T-helper 22 cell (primary cell): ENCODE measurements at regions not wholly inside any gene's neighbourhood (a gene's known extent, or its start where the extent isn't known, plus 50 kb on each side); places are given as distances from the start of the nearest gene placed in this dataset.
"Not testable (repeated sequence)": the region's sequence is repeated elsewhere in the genome, so short reads cannot be mapped to it uniquely, and the experiment has no call there.

Experiments
- DNase-seq: peaks from one replicate; pipeline ENCODE4 v3.0.0-alpha.2; 2020; ENCODE audit warnings: low read depth

DNA sequence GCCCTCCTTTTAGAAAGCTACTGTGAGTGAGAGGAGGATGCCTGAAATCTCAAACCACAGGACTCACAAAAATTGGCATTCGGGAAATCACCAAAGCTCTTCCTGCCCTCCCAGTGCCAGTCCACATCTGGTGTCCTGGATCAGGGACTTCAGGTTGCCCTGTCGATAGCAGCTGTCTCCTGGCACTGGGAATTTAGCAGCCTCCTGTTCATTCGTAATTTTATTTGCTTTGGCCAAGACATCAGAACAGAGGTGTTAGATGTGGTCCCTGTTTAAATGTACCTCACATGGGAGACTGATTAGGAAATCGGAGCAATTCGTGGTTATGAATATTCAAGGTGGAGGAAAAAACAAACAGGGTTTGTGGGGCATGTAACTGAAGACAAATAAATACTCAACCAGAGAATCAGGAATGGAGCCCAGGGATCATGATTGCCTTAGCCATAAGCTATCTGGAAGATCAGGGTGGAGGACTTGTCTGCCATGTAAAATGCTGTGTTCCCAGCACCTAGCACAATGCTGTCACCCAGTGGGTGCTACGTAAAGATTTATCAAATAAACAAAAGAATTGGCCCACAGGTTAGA lies 265.2 kb upstream of the PROK2 start:
- no peak for DNase-seq

DNA sequence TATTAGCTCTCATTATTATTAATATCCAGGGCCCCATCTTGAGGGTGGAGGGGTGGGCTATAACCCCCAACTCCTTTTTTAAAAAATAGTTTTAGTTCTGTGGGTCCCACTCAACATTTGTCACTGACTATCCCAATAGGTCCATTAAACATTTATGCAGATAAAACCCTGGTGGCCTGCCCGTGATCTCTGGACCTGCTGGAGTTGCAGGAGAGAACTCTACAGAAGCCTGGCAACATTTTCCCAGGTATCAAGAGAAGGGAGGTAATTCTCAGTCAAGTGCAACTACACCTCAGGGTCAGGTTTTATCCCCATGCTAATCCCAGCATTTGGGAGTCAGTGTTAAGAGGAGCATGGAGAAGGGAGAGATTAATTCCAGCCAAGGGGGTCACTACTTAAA lies 264.4 kb upstream of the PROK2 start:
- DNase-seq = no peak

DNA sequence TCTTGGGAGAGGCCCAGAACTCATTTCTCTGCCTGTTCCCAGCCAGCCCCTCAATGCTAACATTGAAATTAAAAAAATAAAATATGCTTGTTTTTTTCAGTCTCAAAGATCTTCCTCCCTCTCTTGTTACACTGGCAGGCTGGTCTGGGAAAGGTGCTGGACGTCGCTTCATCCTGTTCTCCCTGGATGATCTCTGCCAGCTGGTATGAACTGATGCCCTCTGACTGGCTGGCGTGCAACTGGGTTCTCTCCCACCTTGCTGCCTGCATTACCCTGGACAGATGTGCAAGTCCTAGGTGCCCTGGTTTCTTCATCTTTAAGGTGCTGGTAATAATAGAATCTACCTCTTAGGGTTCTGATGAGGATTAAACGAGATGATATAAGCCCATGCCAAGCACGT lies 263.9 kb upstream of the PROK2 start:
- DNase-seq = no peak

DNA sequence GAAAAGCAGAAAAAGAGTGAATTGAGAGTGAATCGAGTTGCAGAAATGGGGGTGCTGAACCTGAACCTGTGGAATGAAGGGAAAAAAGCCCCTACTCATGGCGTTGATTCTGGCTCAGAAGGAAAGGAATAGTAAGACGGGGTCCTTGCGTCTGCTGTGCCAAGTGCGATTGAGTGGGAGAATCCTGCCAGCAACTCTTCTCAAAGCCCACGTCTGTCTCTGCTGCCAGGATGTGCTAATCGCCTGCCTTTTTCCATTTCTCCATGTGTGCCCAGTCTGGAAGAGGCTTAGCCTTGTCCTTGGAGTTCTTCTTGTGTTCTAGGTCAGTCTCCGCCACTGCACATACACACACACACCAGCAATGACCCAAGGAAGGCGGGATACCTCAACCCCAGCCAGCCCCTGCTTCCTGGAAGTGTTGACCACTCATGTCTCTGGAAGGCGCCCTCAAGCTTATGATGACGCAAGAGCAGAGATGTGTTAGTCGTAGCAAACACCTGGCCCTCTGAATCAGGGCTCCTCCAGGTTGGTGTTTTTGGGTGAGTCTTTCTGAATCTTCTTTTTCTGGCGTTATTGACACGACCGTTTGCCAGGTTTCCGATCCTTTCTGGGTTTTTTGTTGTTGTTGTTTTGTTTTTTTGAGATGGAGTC lies 262.4 kb upstream of the PROK2 start:
- no peak for DNase-seq

DNA sequence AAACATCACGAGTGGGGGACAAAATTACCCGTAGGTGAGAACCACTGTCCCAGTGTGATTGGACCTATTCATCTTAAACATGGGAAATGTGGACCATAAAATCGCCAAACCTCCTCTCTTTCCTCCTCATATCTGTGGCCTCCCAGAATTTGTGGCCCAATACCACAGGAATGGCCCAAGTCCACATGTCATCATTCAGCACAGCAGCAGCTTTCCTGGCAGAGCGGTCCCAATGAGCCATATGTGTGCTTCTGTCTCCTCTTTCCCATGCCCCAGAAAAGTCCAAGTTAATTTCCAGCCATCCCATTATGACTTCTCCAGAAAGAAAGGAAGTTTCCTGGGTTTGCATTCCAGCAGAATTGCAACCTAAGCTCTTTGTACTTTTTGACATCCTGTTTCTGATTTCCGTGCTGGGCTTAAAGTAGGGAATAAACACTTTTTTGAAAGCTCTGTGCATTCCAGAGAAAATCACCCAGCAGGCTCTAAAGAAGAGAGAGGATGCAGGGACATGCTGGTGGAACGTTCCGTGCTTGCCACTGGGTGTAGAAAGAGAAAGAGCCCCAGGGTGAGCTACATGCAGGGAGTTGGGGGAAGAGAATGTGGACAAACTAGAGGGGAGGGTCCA lies 259.4 kb upstream of the PROK2 start:
- no peak for DNase-seq

DNA sequence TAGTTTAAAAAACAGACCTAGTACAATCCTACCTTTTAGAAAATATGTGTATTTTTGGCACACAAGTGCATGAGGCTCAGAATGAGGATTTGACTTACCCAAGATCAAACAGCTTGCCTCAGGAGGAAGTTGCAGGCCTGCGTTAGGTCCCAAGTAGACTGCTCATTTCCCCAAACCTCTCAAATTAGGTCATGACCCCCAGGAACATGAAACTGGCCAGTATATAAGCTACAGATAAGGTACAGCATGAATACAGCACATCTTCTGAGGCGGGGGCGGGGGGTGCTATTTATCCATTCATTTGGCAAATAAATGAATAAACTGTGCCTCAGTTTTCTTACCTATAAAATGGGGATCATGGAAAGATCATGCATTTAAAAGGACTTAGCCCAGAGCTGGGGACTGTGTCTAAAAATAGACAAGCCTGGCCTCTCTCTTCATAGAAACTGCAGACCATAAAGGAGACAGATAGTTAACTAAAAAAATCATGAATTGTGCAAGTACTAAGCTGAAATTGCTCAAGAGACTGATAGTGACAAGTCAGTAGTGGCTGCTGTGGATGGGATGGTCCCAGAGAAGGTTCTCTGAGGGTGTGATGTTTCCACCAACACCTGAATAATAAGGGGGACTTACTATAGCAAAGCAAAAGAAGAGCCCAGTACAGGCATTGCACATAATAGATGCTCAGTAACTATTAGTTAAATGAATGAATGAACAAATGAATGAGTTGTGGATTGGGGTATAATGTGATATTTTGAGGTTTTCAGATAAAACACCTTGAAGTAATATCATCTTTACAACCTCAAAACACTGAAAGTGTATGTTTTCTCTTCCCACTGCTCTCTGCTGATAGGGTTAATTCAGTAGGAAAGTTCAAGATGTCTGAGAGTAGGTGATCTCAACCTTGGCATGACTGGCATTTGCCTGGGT lies 258.5 kb upstream of the PROK2 start:
- DNase-seq = no peak

DNA sequence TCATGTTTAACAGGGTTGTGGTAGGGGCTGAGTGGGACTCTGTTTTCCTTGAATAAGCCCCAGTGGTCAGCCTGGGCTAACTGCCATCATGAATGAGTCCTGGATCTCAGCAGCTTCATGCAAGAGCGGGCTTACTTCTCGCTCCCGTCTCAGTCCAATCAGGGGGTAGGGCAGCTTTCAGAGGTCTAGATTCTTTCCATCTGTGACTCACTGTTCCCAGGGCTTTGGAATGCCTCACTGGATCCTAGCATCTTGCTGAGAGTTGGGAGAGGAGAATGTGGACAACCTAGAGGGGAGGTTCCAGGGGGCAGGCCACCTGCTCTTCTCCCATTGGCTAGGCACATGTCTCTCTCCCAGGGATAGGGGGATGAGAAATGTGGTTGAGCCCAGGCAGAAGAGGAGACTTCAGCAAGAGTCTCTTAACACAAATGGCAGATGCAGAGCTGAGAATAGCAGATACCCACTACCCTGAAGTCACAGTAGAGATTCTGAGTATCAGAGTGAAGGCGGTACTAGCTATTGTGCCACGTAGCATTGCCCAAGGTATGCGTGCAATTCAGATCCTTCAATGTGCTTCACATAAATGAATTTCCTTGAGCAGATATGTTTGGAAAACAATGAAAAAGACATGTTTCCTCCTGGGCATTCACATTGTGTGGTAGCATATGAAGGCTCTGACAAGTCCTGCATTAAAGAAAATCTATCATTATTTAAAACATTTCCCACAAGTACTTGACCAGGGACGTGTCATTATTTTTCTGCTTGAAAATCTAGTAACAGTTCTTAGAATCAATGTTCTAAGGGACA lies 257.7 kb upstream of the PROK2 start:
- no peak for DNase-seq

DNA sequence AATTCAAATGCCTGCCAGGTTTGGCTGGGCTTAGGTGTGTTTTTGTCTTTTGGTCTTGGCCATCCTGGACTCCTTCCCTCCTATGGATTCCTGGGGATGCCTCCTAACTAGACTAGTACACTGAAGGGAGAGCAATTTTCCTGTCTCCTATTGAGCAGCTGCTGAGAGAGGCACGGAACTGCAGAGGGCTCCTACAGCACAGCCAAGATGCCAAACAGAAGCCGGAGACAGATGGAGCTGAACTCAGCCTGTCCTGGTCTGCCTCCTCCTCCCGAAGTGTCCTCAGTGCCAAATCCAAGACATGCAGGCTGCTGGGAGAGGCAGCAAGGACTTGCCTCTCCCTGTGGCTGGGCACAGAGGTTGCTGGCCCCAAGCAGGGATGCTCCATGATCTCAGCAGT lies 256.6 kb upstream of the PROK2 start:
- no peak for DNase-seq

DNA sequence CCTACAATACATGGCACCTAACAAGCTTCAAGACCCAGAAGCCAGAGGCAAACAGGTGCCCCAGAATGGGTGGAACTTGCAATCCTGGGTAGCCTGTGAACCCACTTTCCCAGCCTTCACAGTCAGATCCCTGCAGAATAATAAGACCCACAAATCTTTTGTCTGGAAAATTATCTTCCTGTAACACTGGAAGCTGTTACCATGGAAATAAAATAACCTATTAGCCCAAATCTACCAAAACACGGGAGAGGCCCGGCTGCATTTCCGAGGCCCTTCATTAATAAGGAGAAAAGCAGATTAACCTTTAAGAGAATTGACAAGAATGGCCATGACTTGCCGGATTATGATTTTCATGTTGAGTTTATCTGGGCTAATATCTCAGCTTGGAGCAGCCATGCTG lies 256.1 kb upstream of the PROK2 start:
- no peak for DNase-seq

DNA sequence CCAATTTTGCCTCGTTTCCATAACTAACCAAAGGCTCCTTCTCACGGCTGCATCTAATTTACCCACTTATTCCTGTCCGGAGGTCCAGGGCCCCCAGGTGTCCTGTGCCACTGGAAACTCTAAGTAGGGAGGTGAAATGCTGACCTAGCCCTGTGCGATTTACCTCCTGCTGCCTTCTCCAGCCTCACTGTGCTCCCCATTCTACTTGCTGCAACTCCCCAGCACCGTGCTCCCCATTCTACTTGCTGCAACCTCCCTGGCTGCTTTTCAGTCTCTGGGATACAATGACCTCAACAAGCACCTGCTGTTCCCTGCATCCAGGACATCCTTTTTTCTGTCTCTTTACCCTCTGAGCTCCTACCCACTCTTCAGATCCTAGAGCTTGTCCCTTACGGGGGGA lies 254.7 kb upstream of the PROK2 start:
- DNase-seq = no peak

DNA sequence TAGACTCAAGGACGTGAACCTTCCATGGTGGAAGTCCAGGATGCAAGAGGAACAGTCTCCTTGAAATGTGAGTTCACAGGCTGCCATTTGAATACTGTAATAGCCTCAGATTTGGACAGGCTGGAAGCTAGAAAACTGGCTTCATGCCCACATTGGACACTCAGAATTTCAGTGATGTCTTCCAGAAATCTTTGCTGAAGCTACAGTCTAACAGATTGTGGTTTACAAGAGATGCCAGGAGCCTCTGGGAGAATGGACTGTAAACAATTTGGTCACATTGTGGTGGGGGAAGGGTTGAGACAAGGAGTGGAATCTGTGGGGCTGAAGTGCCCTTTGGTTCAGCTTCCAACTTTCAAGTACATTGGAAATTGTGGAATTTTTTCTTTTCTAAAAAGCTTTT lies 252.0 kb upstream of the PROK2 start:
- no peak for DNase-seq

DNA sequence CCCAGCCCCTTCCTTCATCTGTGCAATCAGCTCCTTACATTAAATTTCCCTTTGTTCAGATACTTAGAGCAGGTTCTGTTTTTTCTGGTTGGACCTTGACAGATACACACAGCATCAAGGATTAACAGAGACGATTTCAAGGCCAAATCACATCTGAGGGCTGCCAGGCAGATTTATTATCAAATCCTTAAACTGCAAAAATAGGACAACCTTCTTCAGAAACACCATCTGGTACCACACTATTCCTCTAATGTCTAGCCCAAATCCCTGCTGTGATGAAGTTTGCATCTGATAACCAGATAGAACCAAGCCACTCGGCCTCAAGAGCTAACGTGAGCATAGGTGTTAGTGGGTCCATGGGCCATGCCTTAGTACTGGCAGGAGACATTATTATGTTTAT lies 250.7 kb upstream of the PROK2 start:
- no peak for DNase-seq

DNA sequence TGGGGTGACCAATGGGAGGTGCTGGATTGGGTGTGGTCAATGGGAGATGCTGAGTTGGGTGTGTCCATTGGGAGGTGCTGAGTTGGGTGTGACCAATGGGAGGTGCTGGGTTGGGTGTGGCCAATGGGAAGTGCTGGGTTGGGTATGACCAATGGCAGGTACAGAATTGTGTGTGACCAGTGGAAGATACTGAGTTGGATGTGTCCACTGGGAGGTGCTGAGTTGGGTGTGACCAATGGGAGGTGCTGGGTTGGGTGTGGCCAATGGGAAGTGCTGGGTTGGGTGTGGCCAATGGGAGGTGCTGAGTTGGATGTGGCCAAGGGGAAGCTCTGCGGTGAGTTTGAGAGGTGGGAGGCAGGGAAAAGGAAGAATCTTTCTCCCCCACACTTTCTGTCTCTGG lies 250.0 kb upstream of the PROK2 start:
- no peak for DNase-seq

DNA sequence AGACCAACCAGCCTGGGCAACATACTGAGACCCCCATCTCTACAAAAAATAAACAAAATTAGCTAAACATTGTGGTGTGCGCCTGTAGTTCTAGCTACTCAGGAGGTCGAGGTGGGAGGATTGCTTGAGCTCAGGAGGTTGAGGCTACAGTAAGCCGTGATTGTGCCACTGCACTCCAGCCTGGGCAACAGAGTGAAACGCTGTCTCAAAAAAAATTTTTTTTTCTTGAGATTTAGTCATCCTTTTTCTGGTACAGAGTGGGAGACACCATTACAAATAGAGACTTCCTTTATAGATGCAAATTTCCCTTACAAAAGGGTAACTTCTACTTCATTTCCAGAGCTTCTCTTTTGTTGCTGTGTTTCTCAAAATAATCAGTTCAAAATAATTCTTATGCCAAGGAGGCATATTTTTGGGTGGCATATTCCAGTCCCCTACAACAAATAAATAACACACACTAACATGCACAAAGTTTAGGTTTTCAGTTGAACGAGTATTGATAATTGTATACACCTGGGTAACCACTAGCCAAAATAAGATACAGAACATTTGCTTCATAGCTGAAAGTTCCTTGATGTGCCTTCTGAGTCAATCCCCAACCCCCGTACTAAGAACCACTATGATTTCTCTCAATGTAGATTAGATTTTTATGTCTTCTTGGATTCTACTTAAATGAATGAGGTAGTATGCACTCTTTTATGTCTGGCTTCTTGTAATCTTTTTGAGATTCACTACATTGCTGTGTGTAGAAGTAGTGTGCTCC lies 248.9 kb upstream of the PROK2 start:
- DNase-seq = no peak

DNA sequence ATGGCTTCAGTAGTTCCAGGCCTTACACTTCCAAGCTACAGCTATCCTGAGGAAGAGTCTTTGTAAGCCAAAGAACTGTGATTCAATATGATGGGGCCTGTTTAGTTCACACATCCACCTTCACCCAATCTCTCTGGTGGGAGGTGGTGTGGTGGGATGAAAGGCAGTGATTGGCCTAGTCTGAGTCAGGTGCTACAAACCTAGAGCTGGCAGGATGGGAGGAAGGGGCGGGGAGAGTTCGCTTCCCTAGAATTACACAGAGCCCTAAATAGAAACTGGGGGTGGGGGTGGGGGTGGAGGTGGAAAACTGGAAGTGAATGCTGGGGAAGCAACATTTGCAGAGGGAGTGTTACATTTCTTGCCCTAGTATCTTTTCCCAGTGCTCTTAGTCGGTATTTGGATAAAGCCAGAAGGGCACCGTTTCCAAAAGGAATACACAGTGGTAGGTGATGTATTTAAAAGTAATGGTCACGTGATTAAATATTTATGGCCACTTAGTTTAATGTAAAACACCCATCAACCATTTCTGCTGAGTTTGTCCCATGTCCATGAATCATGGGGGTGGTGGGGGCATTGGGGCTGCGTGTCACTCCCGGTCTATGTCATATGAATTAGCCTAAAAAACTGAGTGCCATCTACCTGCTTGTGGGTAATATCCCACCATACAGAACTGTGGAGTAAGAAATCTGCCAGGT lies 247.6 kb upstream of the PROK2 start:
- no peak for DNase-seq

DNA sequence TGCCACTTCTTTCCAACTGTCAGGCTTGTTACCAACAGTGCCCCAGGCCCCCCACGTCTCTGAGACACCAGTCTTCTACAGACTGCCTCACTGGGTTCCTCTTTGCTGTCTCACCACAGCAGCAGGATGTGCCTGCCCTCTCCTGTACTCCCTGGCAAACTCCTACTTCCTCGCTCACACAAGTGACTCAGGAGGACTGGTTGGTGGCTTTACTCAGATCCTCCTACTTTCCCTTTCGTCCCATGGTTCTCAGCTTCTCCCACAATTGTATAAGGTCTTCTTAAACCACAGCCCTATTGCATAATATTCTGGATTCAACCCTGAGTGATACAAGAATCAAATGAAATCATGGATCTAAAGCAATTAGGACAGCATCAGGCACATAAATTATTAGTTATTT lies 246.6 kb upstream of the PROK2 start:
- no peak for DNase-seq

DNA sequence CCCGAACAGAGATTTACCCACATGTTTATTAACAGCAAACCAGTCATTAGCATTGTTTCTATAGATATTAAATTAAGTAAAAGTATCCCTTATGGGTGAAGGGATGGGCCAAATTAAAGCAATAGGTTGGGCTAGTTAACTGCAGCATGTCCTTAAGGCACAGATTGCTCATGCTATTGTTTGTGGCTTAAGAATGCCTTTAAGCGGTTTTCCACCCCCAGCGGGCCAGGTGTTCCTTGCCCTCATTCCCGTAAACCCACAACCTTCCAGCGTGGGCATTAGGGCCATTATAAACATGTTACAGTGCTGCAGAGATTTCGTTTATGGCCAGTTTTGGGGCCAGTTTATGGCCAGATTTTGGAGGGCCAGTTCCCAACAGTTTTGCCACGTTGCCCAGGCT lies 245.3 kb upstream of the PROK2 start:
- not testable (repeated sequence) for DNase-seq

DNA sequence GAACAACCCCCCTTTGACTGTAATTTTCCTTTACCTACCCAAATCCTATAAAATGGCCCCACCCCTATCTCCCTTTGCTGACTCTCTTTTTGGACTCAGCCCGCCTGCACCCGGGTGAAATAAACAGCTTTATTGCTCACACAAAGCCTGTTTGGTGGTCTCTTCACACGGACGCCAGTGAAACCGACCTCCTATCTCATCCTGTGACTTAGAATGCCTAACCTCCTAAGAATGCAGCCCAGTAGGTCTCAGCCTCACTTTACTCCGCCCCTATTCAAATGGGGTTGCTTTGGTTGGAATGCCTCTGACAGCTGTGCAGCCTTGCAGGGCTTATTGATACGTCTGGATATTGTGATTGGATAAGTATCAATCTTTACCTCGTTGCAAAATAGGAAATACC lies 243.8 kb upstream of the PROK2 start:
- DNase-seq = not testable (repeated sequence)

DNA sequence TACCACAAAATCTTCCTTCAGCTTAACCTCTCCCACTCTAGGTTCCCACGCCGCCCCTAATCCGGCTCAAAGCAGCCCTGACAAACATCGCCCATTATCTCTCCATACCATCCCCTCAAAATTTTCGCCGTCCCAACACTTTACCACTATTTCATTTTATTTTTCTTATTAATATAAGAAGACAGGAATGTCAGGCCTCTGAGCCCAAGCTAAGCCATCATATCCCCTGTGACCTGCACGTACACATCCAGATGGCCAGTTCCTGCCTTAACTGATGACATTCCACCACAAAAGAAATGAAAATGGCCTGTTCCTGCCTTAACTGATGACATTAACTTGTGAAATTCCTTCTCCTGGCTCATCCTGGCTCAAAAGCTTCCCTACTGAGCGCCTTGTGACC lies 243.4 kb upstream of the PROK2 start:
- DNase-seq = not testable (repeated sequence)

DNA sequence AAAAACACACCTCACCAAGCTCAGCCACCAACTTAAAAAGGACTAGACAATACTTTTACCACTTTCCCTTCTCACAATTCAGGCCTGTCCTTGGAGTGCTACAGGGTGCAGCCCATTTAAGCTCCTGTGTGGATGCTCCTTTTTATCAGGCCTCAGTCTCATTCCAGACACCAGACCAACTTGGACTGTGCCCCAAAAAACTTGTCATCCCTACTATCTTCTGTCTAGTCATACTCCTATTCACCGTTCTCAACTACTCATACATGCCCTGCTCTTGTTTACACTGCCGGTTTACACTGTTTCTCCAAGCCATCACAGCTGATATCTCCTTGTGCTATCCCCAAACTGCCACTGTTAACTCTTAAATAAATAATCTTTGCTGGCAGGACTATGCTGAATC lies 242.8 kb upstream of the PROK2 start:
- DNase-seq = not testable (repeated sequence)

DNA sequence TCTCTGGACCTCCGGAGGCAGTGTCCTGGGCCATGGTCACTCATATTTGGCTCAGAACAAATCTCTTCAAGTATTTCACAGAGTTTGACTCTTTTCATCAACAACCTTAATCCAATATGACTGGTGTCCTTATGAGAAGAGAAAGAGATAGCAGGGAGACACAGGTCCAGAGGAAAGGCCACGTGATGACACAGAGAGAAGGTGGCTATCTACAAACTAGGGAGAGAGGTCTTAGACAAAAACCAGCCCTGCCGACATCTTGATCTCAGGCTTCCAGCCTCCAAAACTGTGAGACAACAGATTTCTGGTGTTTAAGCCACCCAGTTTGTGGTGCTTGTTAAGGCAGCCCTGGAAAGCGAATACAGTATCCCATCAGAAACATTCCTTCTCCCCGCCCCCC lies 237.1 kb upstream of the PROK2 start:
- DNase-seq = no peak
